ENCODE measurements at regions not wholly inside any gene's neighbourhood (a gene's known extent, or its start where the extent isn't known, plus 50 kb on each side); places are given as distances from the start of the nearest gene placed in this dataset.
"Not testable (repeated sequence)": the region's sequence is repeated elsewhere in the genome, so short reads cannot be mapped to it uniquely, and the experiment has no call there.

GRCh38 chr6:4359108-4359730, 223.8 kb upstream of the ECI2 start:
- Histone ChIP-seq H4K20me1 (ENCODE audit: low read length) (no peaks in the 10 kb centered on the region), H2AFZ (ENCODE audit: low read length) (peak overlapping the region; percentile 33; the same call in 1 of the 2 replicates), H3K4me1 (ENCODE audit: insufficient read depth, low read length) (peaks cover 43% of the 10 kb centered on the region), H3K27me3 (ENCODE audit: low read length) (no peaks in the 10 kb centered on the region), H3K9me3 (ENCODE audit: low read length) (no peaks in the 10 kb centered on the region), H3K4me3 (ENCODE audit: low read length) (peak overlapping the region; percentile 47), H3F3A (ENCODE audit: low read length, unreplicated experiment) (no peaks in the 10 kb centered on the region), H3K36me3 (ENCODE audit: low read depth, low read length) (no peaks in the 10 kb centered on the region), H3K27ac (ENCODE audit: low read length) (peak overlapping the region; percentile 95), H3K79me2 (ENCODE audit: low read length) (no peaks in the 10 kb centered on the region), H3K9ac (ENCODE audit: low read length) (peak overlapping the region; percentile 89), H3K4me2 (ENCODE audit: low read length) (peak overlapping the region; percentile 70), H3K9me2 (replicated peaks; ENCODE audit: low read length) (no peaks in the 10 kb centered on the region)
- TF ChIP-seq CTCF (conservative IDR thresholded peaks at IDR 0.05; ENCODE audit: low read depth, low read length) (no peak), EZH2phosphoT487 (IDR thresholded peaks at IDR 0.05; ENCODE audit: borderline replicate concordance, low read length) (no peak), EZH2 (IDR thresholded peaks at IDR 0.05; ENCODE audit: low read length, unreplicated experiment) (no peak)
- DNase-seq (no peak), ATAC-seq (peak; percentile 1; the same call in 1 of the 2 replicates)
- POLR2A ChIA-PET (ENCODE audit: unreplicated experiment), result interaction anchor here (0.8 kb wide), 1 partner anchor 1219 kb away, joined by 5 read pairs; no protein-coding TSS in a partner anchor
- TSS peak; percentile 95 for BruUV-seq (replicated peaks)
- CTCF ChIA-PET, result no interaction called here
- intact Hi-C loops (cut with micrococcal nuclease), result loop anchor here (2.0 to 10.0 kb wide), 4 partner anchors 74 to 416 kb away; partner anchors contain the start of gene CDYL

GRCh38 chr6:4358414-4359107, 223.2 kb upstream of the ECI2 start:
- peak; percentile 89 for ATAC-seq
- Histone ChIP-seq H3K27me3 (ENCODE audit: low read length) (no peaks in the 10 kb centered on the region), H3K4me3 (ENCODE audit: low read length) (peak overlapping the region; percentile 47), H3K79me2 (ENCODE audit: low read length) (no peaks in the 10 kb centered on the region), H3K9me3 (ENCODE audit: low read length) (no peaks in the 10 kb centered on the region), H4K20me1 (ENCODE audit: low read length) (no peaks in the 10 kb centered on the region), H3K4me1 (ENCODE audit: insufficient read depth, low read length) (peaks cover 43% of the 10 kb centered on the region), H3K4me2 (ENCODE audit: low read length) (peak overlapping the region; percentile 70), H3K9me2 (replicated peaks; ENCODE audit: low read length) (no peaks in the 10 kb centered on the region), H3K9ac (ENCODE audit: low read length) (peak overlapping the region; percentile 89), H2AFZ (ENCODE audit: low read length) (peak overlapping the region; percentile 33; the same call in 1 of the 2 replicates), H3F3A (ENCODE audit: low read length, unreplicated experiment) (no peaks in the 10 kb centered on the region), H3K27ac (ENCODE audit: low read length) (peak overlapping the region; percentile 95), H3K36me3 (ENCODE audit: low read depth, low read length) (no peaks in the 10 kb centered on the region)
- TF ChIP-seq CTCF (conservative IDR thresholded peaks at IDR 0.05; ENCODE audit: low read depth, low read length) (no peak), EZH2 (IDR thresholded peaks at IDR 0.05; ENCODE audit: low read length, unreplicated experiment) (no peak), EZH2phosphoT487 (IDR thresholded peaks at IDR 0.05; ENCODE audit: borderline replicate concordance, low read length) (no peak)
- ChIA-PET CTCF (no interaction called here), POLR2A (ENCODE audit: unreplicated experiment) (interaction anchor here (0.6 to 0.8 kb wide), 3 partner anchors 77 to 1218 kb away, joined by 3 to 5 read pairs (median 3); no protein-coding TSS in a partner anchor)
- no TSS peak for BruUV-seq (replicated peaks)
- intact Hi-C loops (cut with micrococcal nuclease), result loop anchor here (1.0 to 10.0 kb wide), 7 partner anchors 11 to 416 kb away; partner anchors contain the start of gene CDYL
- DNase-seq, result peak; percentile 100

- H3F3A ChIP-seq (ENCODE audit: low read length, unreplicated experiment); POLR2A ChIA-PET (ENCODE audit: unreplicated experiment); H4K20me1 ChIP-seq (ENCODE audit: low read length); CTCF ChIA-PET; H2AFZ ChIP-seq (ENCODE audit: low read length); H3K79me2 ChIP-seq (ENCODE audit: low read length); H3K9me3 ChIP-seq (ENCODE audit: low read length); H3K9me2 ChIP-seq (replicated peaks; ENCODE audit: low read length); H3K4me3 ChIP-seq (ENCODE audit: low read length); BruUV-seq (replicated peaks); H3K36me3 ChIP-seq (ENCODE audit: low read depth, low read length); H3K27me3 ChIP-seq (ENCODE audit: low read length): not testable (repeated sequence)
- Histone ChIP-seq H3K27ac (ENCODE audit: low read length) (peak overlapping the region; percentile 91), H3K4me2 (ENCODE audit: low read length) (peak overlapping the region; percentile 17; the same call in 1 of the 2 replicates), H3K9ac (ENCODE audit: low read length) (peak overlapping the region; percentile 66), H3K4me1 (ENCODE audit: insufficient read depth, low read length) (peaks cover 43% of the 10 kb centered on the region)
- ATAC-seq, result peak; percentile 7; the same call in 1 of the 2 replicates
- intact Hi-C loops (cut with micrococcal nuclease), result loop anchor here (1.0 to 10.0 kb wide), 7 partner anchors 12 to 417 kb away; partner anchors contain the start of gene CDYL
- peak; percentile 93 for DNase-seq
Observed at GRCh38 chr6:4357660-4358152, 222.3 kb upstream of the ECI2 start.
